ENCODE measurements at regions not wholly inside any gene's neighbourhood (a gene's known extent, or its start where the extent isn't known, plus 50 kb on each side); places are given as distances from the start of the nearest gene placed in this dataset.

GRCh38 chr2:150697596-150697995 is 210.1 kb upstream of the RND3 start:
- Histone ChIP-seq H3K27ac (ENCODE audit: insufficient read depth, low read length, poor library complexity, severe bottlenecking) (no peak overlapping the region), H3K9me3 (ENCODE audit: control insufficient read depth, low read length) (no peaks in the 10 kb centered on the region), H3K4me1 (ENCODE audit: control insufficient read depth, insufficient read depth, low read length, poor library complexity, severe bottlenecking) (no peaks in the 10 kb centered on the region), H3K4me3 (ENCODE audit: insufficient read depth, low read depth, low read length, poor library complexity, severe bottlenecking) (no peak overlapping the region), H3K36me3 (ENCODE audit: control insufficient read depth, insufficient read depth, low read length) (no peaks in the 10 kb centered on the region), H3K27me3 (replicated peaks; ENCODE audit: control insufficient read depth, insufficient read depth, low read length, poor library complexity, severe bottlenecking) (no peaks in the 10 kb centered on the region)
- DNase-seq, result no peak

- DNase-seq, result no peak
- no peak overlapping the region for H3K4me3 ChIP-seq (ENCODE audit: insufficient read depth, low read depth, low read length, poor library complexity, severe bottlenecking)
Observed at GRCh38 chr2:150695451-150696135, 208.1 kb upstream of the RND3 start.

DNA sequence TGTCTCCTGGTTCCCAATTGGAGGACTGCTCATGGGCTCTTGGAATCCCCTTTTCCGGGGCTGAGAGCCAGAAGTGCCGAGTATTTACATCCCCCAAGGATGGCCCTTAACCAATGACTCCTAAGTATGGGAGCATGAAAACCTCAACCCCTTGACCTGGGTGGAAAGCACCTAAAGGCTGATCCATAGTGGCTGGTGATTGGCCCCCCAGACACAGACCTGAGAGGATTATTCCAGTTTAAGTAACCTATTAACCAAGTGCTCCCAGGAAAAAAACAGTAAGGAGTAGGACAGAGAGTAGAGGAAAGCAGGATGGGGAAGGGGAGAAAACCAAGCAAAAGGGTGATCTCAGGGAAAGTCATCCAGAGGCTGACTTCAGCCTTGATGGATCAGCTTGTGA is 206.1 kb upstream of the RND3 start:
- no peak overlapping the region for H3K27ac ChIP-seq (ENCODE audit: insufficient read depth, low read length, poor library complexity, severe bottlenecking)
- no peaks in the 10 kb centered on the region for H3K4me1 ChIP-seq (ENCODE audit: control insufficient read depth, insufficient read depth, low read length, poor library complexity, severe bottlenecking)
- no peaks in the 10 kb centered on the region for H3K9me3 ChIP-seq (ENCODE audit: control insufficient read depth, low read length)
- H3K4me3 ChIP-seq (ENCODE audit: insufficient read depth, low read depth, low read length, poor library complexity, severe bottlenecking), result no peak overlapping the region
- no peaks in the 10 kb centered on the region for H3K27me3 ChIP-seq (replicated peaks; ENCODE audit: control insufficient read depth, insufficient read depth, low read length, poor library complexity, severe bottlenecking)
- no peaks in the 10 kb centered on the region for H3K36me3 ChIP-seq (ENCODE audit: control insufficient read depth, insufficient read depth, low read length)
- DNase-seq, result no peak

More at GRCh38 chr2:150695451-150696135, 208.1 kb upstream of the RND3 start:
- Histone ChIP-seq H3K4me1 (ENCODE audit: control insufficient read depth, insufficient read depth, low read length, poor library complexity, severe bottlenecking) (no peaks in the 10 kb centered on the region), H3K27me3 (replicated peaks; ENCODE audit: control insufficient read depth, insufficient read depth, low read length, poor library complexity, severe bottlenecking) (no peaks in the 10 kb centered on the region), H3K9me3 (ENCODE audit: control insufficient read depth, low read length) (no peaks in the 10 kb centered on the region), H3K36me3 (ENCODE audit: control insufficient read depth, insufficient read depth, low read length) (no peaks in the 10 kb centered on the region), H3K27ac (ENCODE audit: insufficient read depth, low read length, poor library complexity, severe bottlenecking) (no peak overlapping the region)

DNA sequence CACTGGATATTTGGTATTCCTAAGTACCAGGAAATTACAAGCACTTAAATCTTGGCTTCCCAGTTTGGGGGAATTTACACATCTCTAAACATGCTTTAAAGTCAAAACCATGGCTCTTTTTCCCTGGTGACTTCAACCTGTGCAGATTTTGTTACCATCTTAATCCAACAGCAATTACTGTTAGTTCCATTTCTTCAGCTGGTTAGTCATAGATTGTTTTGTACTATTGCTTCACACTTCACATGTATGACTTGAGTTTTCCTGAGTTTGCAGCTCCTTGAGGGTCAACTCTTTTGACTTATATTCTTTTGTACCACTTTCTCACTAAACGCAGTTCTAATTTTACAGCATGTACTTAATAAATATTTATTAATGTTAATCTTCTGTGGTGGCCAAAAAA is 203.4 kb upstream of the RND3 start:
- Histone ChIP-seq H3K4me3 (ENCODE audit: insufficient read depth, low read depth, low read length, poor library complexity, severe bottlenecking) (no peak overlapping the region), H3K27ac (ENCODE audit: insufficient read depth, low read length, poor library complexity, severe bottlenecking) (no peak overlapping the region), H3K9me3 (ENCODE audit: control insufficient read depth, low read length) (no peaks in the 10 kb centered on the region), H3K4me1 (ENCODE audit: control insufficient read depth, insufficient read depth, low read length, poor library complexity, severe bottlenecking) (no peaks in the 10 kb centered on the region), H3K36me3 (ENCODE audit: control insufficient read depth, insufficient read depth, low read length) (no peaks in the 10 kb centered on the region), H3K27me3 (replicated peaks; ENCODE audit: control insufficient read depth, insufficient read depth, low read length, poor library complexity, severe bottlenecking) (no peaks in the 10 kb centered on the region)
- DNase-seq, result no peak

DNA sequence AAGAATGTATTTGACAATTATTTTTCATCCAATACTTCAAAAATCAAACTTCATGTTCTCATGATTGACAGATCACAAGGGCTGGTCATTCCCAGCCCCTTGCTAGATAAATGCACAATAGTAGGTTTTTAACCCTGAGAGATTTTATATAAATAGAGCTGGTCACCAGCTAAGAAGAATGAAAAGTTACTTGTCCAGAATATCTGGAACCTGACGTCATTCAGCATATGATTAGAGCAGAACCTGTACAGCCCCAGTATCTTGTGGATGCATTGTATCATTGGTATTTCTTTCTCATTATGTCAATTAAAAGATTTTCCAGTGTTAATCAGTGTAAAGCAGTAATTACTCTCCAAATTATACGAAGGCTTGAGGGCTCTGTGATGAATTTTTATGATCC is 202.8 kb upstream of the RND3 start:
- H3K36me3 ChIP-seq (ENCODE audit: control insufficient read depth, insufficient read depth, low read length), result no peaks in the 10 kb centered on the region
- no peak for DNase-seq
- H3K4me1 ChIP-seq (ENCODE audit: control insufficient read depth, insufficient read depth, low read length, poor library complexity, severe bottlenecking), result no peaks in the 10 kb centered on the region
- no peak overlapping the region for H3K27ac ChIP-seq (ENCODE audit: insufficient read depth, low read length, poor library complexity, severe bottlenecking)
- no peak overlapping the region for H3K4me3 ChIP-seq (ENCODE audit: insufficient read depth, low read depth, low read length, poor library complexity, severe bottlenecking)
- H3K27me3 ChIP-seq (replicated peaks; ENCODE audit: control insufficient read depth, insufficient read depth, low read length, poor library complexity, severe bottlenecking), result no peaks in the 10 kb centered on the region
- no peaks in the 10 kb centered on the region for H3K9me3 ChIP-seq (ENCODE audit: control insufficient read depth, low read length)

- DNase-seq, result no peak
- no peak overlapping the region for H3K27ac ChIP-seq (ENCODE audit: insufficient read depth, low read length, poor library complexity, severe bottlenecking)
Observed at GRCh38 chr2:150689590-150689989, 202.1 kb upstream of the RND3 start.

DNA sequence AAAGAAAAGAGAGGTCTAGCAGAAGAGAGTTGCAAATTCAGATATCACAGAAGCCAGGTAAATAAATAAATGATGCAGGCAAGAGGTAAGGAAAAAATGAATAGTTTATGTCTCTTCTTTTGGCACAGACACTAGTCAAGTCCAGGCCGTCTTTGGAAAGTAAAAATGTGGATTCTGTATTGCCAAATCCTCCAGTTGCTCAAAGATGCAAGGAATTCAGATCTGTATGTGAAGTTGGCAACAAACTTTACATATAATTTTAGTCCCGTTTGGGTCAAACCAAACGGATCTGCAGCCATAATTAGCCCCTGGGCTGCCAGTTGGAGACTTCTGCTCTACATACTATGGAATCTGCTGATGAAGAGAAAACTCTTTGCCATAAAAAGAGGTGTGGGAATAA is 200.5 kb upstream of the RND3 start:
- DNase-seq, result no peak
- Histone ChIP-seq H3K9me3 (ENCODE audit: control insufficient read depth, low read length) (no peaks in the 10 kb centered on the region), H3K27ac (ENCODE audit: insufficient read depth, low read length, poor library complexity, severe bottlenecking) (no peak overlapping the region), H3K4me1 (ENCODE audit: control insufficient read depth, insufficient read depth, low read length, poor library complexity, severe bottlenecking) (no peaks in the 10 kb centered on the region), H3K27me3 (replicated peaks; ENCODE audit: control insufficient read depth, insufficient read depth, low read length, poor library complexity, severe bottlenecking) (no peaks in the 10 kb centered on the region), H3K4me3 (ENCODE audit: insufficient read depth, low read depth, low read length, poor library complexity, severe bottlenecking) (no peak overlapping the region), H3K36me3 (ENCODE audit: control insufficient read depth, insufficient read depth, low read length) (no peaks in the 10 kb centered on the region)

More at GRCh38 chr2:150689590-150689989, 202.1 kb upstream of the RND3 start:
- Histone ChIP-seq H3K4me1 (ENCODE audit: control insufficient read depth, insufficient read depth, low read length, poor library complexity, severe bottlenecking) (no peaks in the 10 kb centered on the region), H3K36me3 (ENCODE audit: control insufficient read depth, insufficient read depth, low read length) (no peaks in the 10 kb centered on the region), H3K27me3 (replicated peaks; ENCODE audit: control insufficient read depth, insufficient read depth, low read length, poor library complexity, severe bottlenecking) (no peaks in the 10 kb centered on the region), H3K4me3 (ENCODE audit: insufficient read depth, low read depth, low read length, poor library complexity, severe bottlenecking) (no peak overlapping the region), H3K9me3 (ENCODE audit: control insufficient read depth, low read length) (no peaks in the 10 kb centered on the region)

- DNase-seq, result no peak
- Histone ChIP-seq H3K27me3 (replicated peaks; ENCODE audit: control insufficient read depth, insufficient read depth, low read length, poor library complexity, severe bottlenecking) (no peaks in the 10 kb centered on the region), H3K36me3 (ENCODE audit: control insufficient read depth, insufficient read depth, low read length) (no peaks in the 10 kb centered on the region), H3K9me3 (ENCODE audit: control insufficient read depth, low read length) (no peaks in the 10 kb centered on the region), H3K27ac (ENCODE audit: insufficient read depth, low read length, poor library complexity, severe bottlenecking) (no peak overlapping the region), H3K4me1 (ENCODE audit: control insufficient read depth, insufficient read depth, low read length, poor library complexity, severe bottlenecking) (no peaks in the 10 kb centered on the region), H3K4me3 (ENCODE audit: insufficient read depth, low read depth, low read length, poor library complexity, severe bottlenecking) (no peak overlapping the region)
Observed at GRCh38 chr2:150686391-150686790, 198.9 kb upstream of the RND3 start.

GRCh38 chr2:150681120-150681804 is 193.8 kb upstream of the RND3 start:
- Histone ChIP-seq H3K4me3 (ENCODE audit: insufficient read depth, low read depth, low read length, poor library complexity, severe bottlenecking) (no peak overlapping the region), H3K9me3 (ENCODE audit: control insufficient read depth, low read length) (no peaks in the 10 kb centered on the region), H3K27ac (ENCODE audit: insufficient read depth, low read length, poor library complexity, severe bottlenecking) (no peak overlapping the region), H3K36me3 (ENCODE audit: control insufficient read depth, insufficient read depth, low read length) (no peaks in the 10 kb centered on the region), H3K27me3 (replicated peaks; ENCODE audit: control insufficient read depth, insufficient read depth, low read length, poor library complexity, severe bottlenecking) (no peaks in the 10 kb centered on the region), H3K4me1 (ENCODE audit: control insufficient read depth, insufficient read depth, low read length, poor library complexity, severe bottlenecking) (no peaks in the 10 kb centered on the region)
- DNase-seq, result no peak

- DNase-seq, result no peak
- Histone ChIP-seq H3K36me3 (ENCODE audit: control insufficient read depth, insufficient read depth, low read length) (no peaks in the 10 kb centered on the region), H3K4me3 (ENCODE audit: insufficient read depth, low read depth, low read length, poor library complexity, severe bottlenecking) (no peak overlapping the region), H3K9me3 (ENCODE audit: control insufficient read depth, low read length) (no peaks in the 10 kb centered on the region), H3K27me3 (replicated peaks; ENCODE audit: control insufficient read depth, insufficient read depth, low read length, poor library complexity, severe bottlenecking) (no peaks in the 10 kb centered on the region), H3K4me1 (ENCODE audit: control insufficient read depth, insufficient read depth, low read length, poor library complexity, severe bottlenecking) (no peaks in the 10 kb centered on the region), H3K27ac (ENCODE audit: insufficient read depth, low read length, poor library complexity, severe bottlenecking) (no peak overlapping the region)
Observed at GRCh38 chr2:150679456-150680120, 192.1 kb upstream of the RND3 start.

Measured in effector memory CD4-positive, alpha-beta T cell (primary cell).